HUES48 (cell line): ENCODE measurements at regions not wholly inside any gene's neighbourhood (a gene's known extent, or its start where the extent isn't known, plus 50 kb on each side); places are given as distances from the start of the nearest gene placed in this dataset.

Experiments
- H3K27ac ChIP-seq: one replicate; pipeline ENCODE4 v1.7.0; 2013; ENCODE audit warnings: low read depth, low read length, inconsistent platforms
- H3K27me3 ChIP-seq: 2 replicates; pipeline ENCODE4 v1.6.1; 2013; ENCODE audit warnings: mild to moderate bottlenecking, low read length; ENCODE audit not compliant: control insufficient read depth, insufficient read depth
- H3K36me3 ChIP-seq: 2 replicates; pipeline ENCODE4 v1.6.1; 2013; ENCODE audit warnings: low read length; ENCODE audit not compliant: control insufficient read depth, insufficient read depth
- H3K4me1 ChIP-seq: 2 replicates; pipeline ENCODE4 v1.6.1; 2013; ENCODE audit warnings: mild to moderate bottlenecking, low read length; ENCODE audit not compliant: control insufficient read depth, insufficient read depth
- H3K4me3 ChIP-seq: 2 replicates; pipeline ENCODE4 v1.5.1; 2013; ENCODE audit warnings: mild to moderate bottlenecking, low read depth, low read length
- H3K9ac ChIP-seq: 2 replicates; pipeline ENCODE4 v1.6.1; 2013; ENCODE audit warnings: mild to moderate bottlenecking, low read depth, low read length, moderate library complexity
- H3K9me3 ChIP-seq: 2 replicates; pipeline ENCODE4 v1.6.1; 2013; ENCODE audit warnings: low read length; ENCODE audit not compliant: control insufficient read depth, insufficient read depth

- H3K4me1 ChIP-seq: no peaks in the 10 kb centered on the region
- no peak overlapping the region for H3K9ac ChIP-seq
- H3K9me3 ChIP-seq: peaks cover 11% of the 10 kb centered on the region; the same call in 1 of the 2 replicates
- no peaks in the 10 kb centered on the region for H3K36me3 ChIP-seq
- no peak overlapping the region for H3K4me3 ChIP-seq
- H3K27ac ChIP-seq: no peak overlapping the region
- H3K27me3 ChIP-seq: no peaks in the 10 kb centered on the region
Observed at GRCh38 chr2:60119778-60120177, 433.7 kb downstream of the BCL11A start.

DNA sequence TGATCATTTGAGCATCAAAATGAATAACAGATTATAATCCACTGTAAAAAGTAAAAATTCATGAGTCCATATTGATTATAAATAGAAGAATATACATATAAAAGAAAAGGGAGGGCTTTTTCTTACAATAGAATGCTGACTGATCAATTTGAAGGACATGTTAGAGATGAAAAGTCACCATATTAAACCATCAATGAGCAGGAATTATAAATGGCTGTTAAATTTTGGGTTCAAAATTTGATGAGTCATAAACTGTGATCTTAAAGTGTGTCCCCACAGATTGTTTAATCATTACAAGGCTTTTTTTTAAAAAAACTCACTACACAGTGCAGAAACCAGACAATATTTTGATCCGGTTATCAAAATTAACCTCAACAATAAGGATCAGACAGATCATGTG lies 434.5 kb downstream of the BCL11A start:
- H3K27ac ChIP-seq: no peak overlapping the region
- H3K36me3 ChIP-seq: no peaks in the 10 kb centered on the region
- H3K9me3 ChIP-seq: peaks cover 11% of the 10 kb centered on the region; the same call in 1 of the 2 replicates
- no peak overlapping the region for H3K9ac ChIP-seq
- no peaks in the 10 kb centered on the region for H3K27me3 ChIP-seq
- no peaks in the 10 kb centered on the region for H3K4me1 ChIP-seq
- no peak overlapping the region for H3K4me3 ChIP-seq

DNA sequence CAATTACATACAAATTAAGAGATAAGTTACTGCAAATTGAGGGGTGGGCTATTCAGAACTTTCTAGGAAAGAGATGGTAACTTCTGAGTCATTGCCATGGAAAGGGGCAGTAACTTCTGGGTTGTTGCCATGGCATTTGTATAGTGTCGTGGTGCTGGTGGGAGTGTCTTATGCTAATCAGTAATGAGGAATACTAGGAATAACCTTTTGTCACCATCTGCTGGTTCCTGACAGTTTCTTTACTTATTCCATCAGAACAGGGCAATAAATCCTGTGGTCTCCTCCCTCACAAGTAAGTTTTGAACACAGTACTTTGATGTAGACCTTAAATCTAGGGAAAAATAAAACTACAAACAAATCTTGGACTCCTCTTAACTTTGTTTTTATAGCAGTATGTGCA lies 435.4 kb downstream of the BCL11A start:
- Histone ChIP-seq H3K36me3 (no peaks in the 10 kb centered on the region), H3K9ac (no peak overlapping the region), H3K27ac (no peak overlapping the region), H3K27me3 (no peaks in the 10 kb centered on the region), H3K4me3 (no peak overlapping the region), H3K4me1 (no peaks in the 10 kb centered on the region), H3K9me3 (peaks cover 11% of the 10 kb centered on the region; the same call in 1 of the 2 replicates)

GRCh38 chr2:60116161-60116875 lies 437.1 kb downstream of the BCL11A start:
- Histone ChIP-seq H3K4me3 (no peak overlapping the region), H3K9ac (no peak overlapping the region), H3K36me3 (no peaks in the 10 kb centered on the region), H3K27ac (no peak overlapping the region), H3K9me3 (peaks cover 11% of the 10 kb centered on the region; the same call in 1 of the 2 replicates), H3K4me1 (no peaks in the 10 kb centered on the region), H3K27me3 (no peaks in the 10 kb centered on the region)

- H3K4me1 ChIP-seq: no peaks in the 10 kb centered on the region
- H3K9me3 ChIP-seq: no peaks in the 10 kb centered on the region
- H3K27ac ChIP-seq: no peak overlapping the region
- no peaks in the 10 kb centered on the region for H3K36me3 ChIP-seq
- H3K4me3 ChIP-seq: no peak overlapping the region
- H3K27me3 ChIP-seq: no peaks in the 10 kb centered on the region
- H3K9ac ChIP-seq: no peak overlapping the region
Observed at GRCh38 chr2:60109744-60110143, 443.7 kb downstream of the BCL11A start.

DNA sequence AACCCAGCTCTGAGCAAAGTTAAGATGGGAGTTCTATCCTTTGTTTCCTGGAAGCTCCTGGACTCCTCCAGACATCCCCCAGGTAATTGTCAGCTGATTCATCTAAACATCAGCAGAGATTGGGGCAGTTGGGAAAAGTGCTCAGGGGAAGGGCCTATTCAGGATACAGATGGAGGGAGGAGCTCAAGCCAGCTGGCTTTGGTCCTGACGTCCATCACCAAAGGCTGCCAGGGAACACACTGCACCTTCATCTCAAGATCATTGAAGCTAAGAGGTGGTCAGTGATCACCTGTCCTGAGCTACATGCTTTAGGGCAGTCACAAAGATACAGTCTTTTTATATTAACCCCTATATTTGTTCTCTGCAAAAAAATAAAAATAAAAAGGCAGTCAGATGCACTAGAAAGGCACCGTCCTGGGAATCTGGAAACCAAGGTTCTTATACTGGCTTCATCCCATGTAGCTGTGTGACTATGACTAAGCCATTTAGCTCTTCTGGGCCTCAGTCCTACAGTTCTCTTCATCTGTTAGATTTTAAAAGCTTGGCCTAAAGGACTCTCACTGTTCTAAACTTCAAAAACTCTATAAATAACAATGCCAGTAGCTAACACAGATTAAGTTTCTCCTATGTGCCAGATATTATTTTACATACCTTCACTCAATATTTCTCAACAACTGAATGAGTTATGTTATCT lies 446.5 kb downstream of the BCL11A start:
- H3K9me3 ChIP-seq: no peaks in the 10 kb centered on the region
- no peak overlapping the region for H3K9ac ChIP-seq
- no peaks in the 10 kb centered on the region for H3K4me1 ChIP-seq
- H3K4me3 ChIP-seq: no peak overlapping the region
- no peaks in the 10 kb centered on the region for H3K27me3 ChIP-seq
- H3K36me3 ChIP-seq: no peaks in the 10 kb centered on the region
- no peak overlapping the region for H3K27ac ChIP-seq

DNA sequence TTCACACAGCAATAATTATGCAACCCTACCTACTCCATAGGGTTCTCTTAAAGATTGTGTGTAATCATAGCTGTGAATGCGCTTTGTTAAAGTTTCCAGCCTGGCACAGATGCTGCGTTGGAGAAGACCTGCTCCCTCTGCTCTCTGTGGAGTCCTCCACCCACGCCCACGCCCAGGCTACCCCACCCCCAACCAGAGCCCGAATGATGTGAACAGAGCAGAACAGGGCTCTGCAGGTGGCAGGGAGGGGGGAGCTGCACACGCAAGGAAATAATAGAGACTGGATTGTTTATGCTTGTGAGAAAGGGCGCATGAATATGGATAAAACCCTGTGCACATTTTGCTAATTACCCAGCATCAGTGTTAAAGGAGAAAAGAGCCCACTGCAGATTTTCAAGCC lies 447.5 kb downstream of the BCL11A start:
- no peak overlapping the region for H3K9ac ChIP-seq
- H3K9me3 ChIP-seq: no peaks in the 10 kb centered on the region
- no peaks in the 10 kb centered on the region for H3K4me1 ChIP-seq
- no peak overlapping the region for H3K27ac ChIP-seq
- no peaks in the 10 kb centered on the region for H3K36me3 ChIP-seq
- H3K4me3 ChIP-seq: no peak overlapping the region
- H3K27me3 ChIP-seq: no peaks in the 10 kb centered on the region

DNA sequence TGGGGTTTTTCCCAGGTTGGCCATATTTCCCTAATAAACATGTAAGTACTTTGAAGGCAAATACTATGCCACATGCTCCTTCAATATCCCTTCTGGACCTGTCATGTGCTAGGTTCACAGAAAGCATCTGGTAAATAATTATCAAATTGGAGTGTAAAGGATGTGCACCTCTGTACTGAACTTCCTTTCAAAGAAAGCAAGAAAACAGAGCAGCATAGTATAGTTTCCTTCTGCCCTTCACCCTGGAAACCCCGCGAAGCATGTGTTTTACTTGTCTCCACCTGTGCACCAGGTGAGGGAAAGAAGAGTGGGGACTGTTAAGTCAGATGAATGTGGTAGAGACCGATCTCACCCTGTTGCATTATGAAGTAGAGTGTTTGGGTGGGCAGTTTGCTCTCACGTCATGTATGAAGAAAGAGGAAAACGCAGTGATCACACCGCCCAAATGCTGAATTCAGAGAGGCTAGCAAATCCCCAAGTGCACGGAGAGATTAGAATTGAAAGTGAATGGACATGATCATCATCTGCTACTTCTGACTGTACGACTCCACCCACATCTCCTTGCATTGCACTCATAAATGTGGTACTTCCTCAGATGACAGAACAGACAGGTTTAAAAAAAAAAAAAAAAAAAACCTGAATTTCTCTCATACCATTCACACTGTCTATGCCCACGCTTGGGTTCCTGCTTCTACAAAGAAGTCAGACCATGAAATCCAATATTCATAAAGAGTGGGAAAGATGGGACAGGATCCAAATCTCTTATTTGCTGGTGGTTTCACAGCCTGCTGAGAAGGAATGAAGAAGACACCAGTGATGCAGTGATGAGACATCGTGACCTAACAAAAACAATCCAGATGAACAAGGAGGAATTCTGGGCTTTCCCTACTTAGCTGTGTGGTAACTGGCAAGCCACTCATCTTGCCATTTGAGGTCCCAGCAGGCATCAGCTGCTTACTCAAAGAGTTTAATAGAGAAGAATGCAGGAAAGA lies 448.6 kb downstream of the BCL11A start:
- Histone ChIP-seq H3K4me1 (no peaks in the 10 kb centered on the region), H3K9me3 (no peaks in the 10 kb centered on the region), H3K4me3 (no peak overlapping the region), H3K27me3 (no peaks in the 10 kb centered on the region), H3K9ac (no peak overlapping the region), H3K36me3 (no peaks in the 10 kb centered on the region), H3K27ac (no peak overlapping the region)

- H3K4me1 ChIP-seq: peaks cover 2% of the 10 kb centered on the region; the same call in 1 of the 2 replicates
Observed at GRCh38 chr2:60100034-60100433, 453.4 kb downstream of the BCL11A start.

DNA sequence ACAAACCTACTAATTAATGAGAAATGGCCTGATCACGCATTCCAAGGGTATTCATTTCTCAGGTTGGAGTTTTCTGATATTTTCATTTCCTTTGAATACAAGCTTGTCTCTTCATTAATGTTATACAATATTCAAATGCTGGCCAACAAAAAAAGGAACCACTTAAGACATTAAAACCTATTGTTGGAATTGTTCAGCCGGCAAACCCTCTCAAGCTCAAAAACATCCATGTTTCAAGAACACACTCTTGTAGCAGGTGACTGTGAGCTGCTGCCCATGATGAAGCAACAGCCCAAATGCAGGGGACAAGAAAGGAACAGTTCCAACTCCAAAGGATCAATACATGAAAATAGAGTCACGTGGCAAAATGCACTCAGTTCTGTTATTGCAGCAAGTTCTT lies 454.5 kb downstream of the BCL11A start:
- Histone ChIP-seq H3K9ac (no peak overlapping the region), H3K9me3 (no peaks in the 10 kb centered on the region), H3K27ac (no peak overlapping the region), H3K4me3 (no peak overlapping the region), H3K4me1 (peaks cover 11% of the 10 kb centered on the region), H3K36me3 (no peaks in the 10 kb centered on the region), H3K27me3 (no peaks in the 10 kb centered on the region)

More at GRCh38 chr2:60100034-60100433, 453.4 kb downstream of the BCL11A start:
- Histone ChIP-seq H3K9ac (no peak overlapping the region), H3K4me3 (no peak overlapping the region), H3K36me3 (no peaks in the 10 kb centered on the region), H3K27me3 (no peaks in the 10 kb centered on the region), H3K27ac (no peak overlapping the region), H3K9me3 (no peaks in the 10 kb centered on the region)
